ENCODE measurements at regions not wholly inside any gene's neighbourhood (a gene's known extent, or its start where the extent isn't known, plus 50 kb on each side); places are given as distances from the start of the nearest gene placed in this dataset.

DNA sequence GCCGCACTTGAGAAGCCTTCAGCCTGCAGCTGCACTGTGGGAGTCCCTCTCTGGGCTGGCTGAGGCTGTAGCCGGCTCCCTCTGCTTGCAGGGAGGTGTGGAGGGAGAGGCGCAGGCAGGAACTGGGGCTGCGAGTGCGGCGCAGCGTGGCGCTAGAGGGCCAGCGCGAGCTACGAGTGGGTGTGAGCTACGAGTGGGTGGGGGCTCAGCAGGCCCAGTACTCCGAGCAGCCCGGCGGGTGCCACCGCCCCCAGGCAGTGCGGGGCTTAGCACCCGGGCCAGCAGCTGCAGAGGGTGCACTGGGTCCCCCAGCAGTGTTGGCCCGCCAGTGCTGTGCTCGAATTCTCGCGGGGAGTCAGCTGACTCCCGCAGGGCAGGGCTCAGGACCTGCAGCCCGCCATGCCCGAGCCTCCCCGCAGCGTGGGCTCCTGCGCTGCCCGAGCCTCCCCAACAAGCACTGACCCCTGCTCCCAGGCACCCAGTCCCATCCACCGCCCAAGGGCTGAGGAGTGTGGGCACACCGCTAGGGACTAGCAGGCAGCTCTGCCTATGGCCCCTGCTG is 1620.1 kb downstream of the BRINP3 start:
- DNase-seq (ENCODE audit: low read depth in 3 of 3, low spot score in 2 of 3): no peak

GRCh38 chr1:188867614-188868013 is 1610.0 kb downstream of the BRINP3 start:
- DNase-seq (ENCODE audit: low read depth in 3 of 3, low spot score in 2 of 3): no peak

GRCh38 chr1:188871164-188871563 is 1606.5 kb downstream of the BRINP3 start:
- DNase-seq (ENCODE audit: low read depth in 3 of 3, low spot score in 2 of 3): no peak

DNA sequence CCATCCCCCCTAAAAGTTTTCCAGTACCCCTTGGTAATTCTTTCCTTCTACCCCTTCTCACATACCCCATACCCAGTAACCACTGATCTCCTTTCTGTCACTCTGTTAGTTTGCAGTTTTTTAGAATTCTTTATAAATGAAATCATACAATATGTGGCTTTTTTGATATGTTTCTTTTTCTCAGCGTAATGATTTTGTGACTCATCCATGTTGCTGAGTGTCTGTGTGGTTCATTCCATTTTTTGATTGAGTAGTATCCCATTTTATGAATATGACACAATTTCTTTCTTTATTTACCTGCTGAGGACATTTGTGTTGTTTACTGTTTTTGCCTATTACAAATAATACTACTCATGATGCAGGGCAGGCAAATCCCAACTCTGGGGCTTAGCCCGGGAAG is 1605.3 kb downstream of the BRINP3 start:
- DNase-seq (ENCODE audit: low read depth in 3 of 3, low spot score in 2 of 3): no peak

DNA sequence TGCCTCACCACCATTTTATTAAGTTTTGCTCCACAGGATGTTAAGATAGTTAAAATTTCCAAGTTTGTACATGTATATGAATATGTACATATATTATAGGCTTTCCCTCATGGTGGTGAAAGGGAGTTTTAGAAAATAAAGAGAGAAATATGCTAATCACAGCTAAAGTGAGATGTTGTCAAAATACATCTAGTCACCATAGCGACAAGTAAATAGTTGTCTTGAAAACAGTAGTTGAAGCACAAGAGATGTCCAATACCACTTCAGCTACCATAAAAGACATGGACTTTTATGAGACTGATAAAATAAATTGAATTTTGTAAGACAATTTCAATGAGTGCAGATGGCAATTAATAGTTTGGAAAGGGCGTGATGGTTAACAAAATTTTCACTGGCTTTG is 1600.0 kb downstream of the BRINP3 start:
- no peak for DNase-seq (ENCODE audit: low read depth in 3 of 3, low spot score in 2 of 3)

GRCh38 chr1:188888386-188888785 is 1589.3 kb downstream of the BRINP3 start:
- no peak for DNase-seq (ENCODE audit: low read depth in 3 of 3, low spot score in 2 of 3)

GRCh38 chr1:188889166-188889565 is 1588.5 kb downstream of the BRINP3 start:
- no peak for DNase-seq (ENCODE audit: low read depth in 3 of 3, low spot score in 2 of 3)

- no peak for DNase-seq (ENCODE audit: low read depth in 3 of 3, low spot score in 2 of 3)
These were observed 1585.7 kb downstream of the BRINP3 start for GRCh38 chr1:188891958-188892357.

GRCh38 chr1:188895611-188896010 is 1582.1 kb downstream of the BRINP3 start:
- DNase-seq (ENCODE audit: low read depth in 3 of 3, low spot score in 2 of 3): no peak

DNA sequence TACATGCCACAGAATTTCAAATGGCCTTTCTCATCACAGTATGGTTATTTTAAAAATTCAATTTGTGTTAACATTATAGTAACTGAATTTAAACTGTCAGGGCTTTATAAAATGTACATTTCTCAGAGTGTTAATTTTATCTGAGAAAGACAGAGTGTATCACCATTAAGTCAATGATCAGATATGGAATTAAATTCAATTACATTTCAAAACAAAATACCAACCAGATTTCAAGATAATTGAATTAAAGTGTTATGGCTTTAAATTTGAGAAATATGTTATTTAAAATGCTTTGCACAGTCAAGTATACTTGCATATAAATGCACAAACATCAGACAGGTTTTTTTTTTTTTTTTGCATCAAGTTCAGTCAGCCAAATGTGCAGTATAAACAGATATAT is 1574.4 kb downstream of the BRINP3 start:
- no peak for DNase-seq (ENCODE audit: low read depth in 3 of 3, low spot score in 2 of 3)

GRCh38 chr1:188904201-188904600 is 1573.5 kb downstream of the BRINP3 start:
- no peak for DNase-seq (ENCODE audit: low read depth in 3 of 3, low spot score in 2 of 3)

DNA sequence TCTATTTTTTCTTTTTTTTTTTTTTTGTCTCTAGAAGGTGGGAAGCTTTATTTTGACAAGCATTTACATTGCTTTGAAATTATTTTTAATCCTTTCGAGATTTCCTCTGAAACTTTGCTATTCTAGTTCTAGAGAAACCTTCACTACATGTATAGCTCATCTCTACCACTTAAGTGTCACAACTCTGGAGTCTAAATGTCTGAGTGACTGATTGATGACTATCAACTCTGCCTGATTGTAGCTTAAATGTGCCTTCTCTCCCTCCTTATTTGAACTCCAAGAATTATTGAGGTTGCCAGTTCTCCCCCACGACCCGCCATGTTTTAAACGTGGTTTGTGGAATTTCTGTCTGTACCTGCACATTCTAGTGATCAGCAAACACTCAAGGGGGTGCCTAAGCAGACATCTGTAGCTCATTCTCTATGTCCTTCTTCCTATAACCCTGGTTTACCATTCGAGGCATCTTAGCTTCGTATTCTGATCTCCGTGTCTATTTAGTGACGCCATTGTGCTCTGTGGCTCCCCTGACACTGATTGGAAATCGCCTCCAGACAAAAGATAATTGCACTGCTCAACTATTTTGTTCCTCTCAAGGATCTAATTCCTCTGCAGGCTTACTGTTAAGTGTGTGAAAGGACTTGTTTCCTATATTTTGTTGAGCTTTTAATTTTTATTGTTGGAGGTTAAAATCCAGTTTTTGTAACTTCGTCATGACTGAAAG is 1570.6 kb downstream of the BRINP3 start:
- DNase-seq (ENCODE audit: low read depth in 3 of 3, low spot score in 2 of 3): no peak

DNA sequence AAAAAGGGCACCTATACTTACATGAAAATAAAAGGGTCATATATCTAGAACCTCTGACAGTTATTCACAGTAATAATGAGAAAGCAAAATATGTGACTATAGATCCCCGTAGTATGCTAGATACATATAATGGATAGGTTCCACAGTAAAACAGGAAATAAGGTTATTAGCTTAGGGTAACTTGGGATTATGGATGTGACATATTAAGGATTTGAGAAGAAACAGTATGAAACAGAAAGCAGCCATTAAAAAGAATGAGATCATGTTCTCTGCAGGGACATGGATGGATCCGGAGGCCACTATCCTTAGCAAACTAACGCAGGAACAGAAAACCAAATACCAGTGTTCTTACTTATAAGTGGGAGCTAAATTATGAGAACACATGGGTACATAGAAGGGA is 1547.3 kb downstream of the BRINP3 start:
- no peak for DNase-seq (ENCODE audit: low read depth in 3 of 3, low spot score in 2 of 3)

DNA sequence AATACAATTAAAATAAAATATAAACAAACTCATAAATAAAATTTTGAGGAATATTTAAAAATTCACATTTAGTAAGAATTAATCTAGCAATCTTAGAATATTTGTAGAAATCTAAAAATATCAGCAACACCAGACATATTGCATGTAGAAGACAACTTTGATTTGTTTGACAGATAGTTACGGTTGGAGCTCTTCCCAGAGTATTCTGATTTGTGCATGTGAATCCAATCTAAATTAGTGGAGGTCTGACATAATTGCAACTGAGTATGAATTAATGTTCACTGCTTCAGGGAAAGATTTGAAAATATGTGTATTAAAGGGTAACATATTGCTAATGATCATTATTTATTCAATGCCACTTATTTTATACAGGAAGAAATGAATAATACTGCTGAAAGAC is 1546.2 kb downstream of the BRINP3 start:
- no peak for DNase-seq (ENCODE audit: low read depth in 3 of 3, low spot score in 2 of 3)

DNA sequence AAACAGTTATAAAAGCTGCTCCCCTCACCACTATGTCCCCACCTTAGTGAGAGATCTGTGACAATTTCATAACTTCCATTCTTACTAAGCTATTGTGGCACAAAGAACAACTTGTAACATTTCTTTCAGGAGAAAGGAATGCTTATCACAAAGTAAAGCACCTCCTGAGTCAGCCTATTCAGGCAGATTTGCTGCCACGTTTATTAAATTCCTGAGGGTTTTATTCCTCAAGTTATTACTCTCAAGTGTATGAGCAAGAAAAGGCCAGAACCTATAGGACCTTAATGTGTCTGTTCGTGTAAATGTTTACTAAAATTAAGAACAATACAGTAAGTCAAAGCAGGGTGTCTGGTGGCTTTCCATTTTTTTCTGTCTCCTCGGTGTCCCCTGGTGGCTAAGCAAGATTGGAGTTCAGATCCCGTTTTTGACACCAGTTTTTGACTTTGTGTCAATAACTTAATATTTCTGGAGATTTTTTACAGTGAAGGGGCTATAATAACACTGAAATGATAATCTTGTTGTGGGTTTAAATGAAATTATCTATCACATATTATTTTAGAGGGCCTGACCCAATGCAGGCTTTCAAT is 1539.6 kb downstream of the BRINP3 start:
- no peak for DNase-seq (ENCODE audit: low read depth in 3 of 3, low spot score in 2 of 3)

- no peak for DNase-seq (ENCODE audit: low read depth in 3 of 3, low spot score in 2 of 3)
These were observed 1535.7 kb downstream of the BRINP3 start for GRCh38 chr1:188941986-188942385.

GRCh38 chr1:188949701-188950100 is 1528.0 kb downstream of the BRINP3 start:
- DNase-seq (ENCODE audit: low read depth in 3 of 3, low spot score in 2 of 3): no peak

- no peak for DNase-seq (ENCODE audit: low read depth in 3 of 3, low spot score in 2 of 3)
These were observed 1519.1 kb downstream of the BRINP3 start for GRCh38 chr1:188958461-188959115.

DNA sequence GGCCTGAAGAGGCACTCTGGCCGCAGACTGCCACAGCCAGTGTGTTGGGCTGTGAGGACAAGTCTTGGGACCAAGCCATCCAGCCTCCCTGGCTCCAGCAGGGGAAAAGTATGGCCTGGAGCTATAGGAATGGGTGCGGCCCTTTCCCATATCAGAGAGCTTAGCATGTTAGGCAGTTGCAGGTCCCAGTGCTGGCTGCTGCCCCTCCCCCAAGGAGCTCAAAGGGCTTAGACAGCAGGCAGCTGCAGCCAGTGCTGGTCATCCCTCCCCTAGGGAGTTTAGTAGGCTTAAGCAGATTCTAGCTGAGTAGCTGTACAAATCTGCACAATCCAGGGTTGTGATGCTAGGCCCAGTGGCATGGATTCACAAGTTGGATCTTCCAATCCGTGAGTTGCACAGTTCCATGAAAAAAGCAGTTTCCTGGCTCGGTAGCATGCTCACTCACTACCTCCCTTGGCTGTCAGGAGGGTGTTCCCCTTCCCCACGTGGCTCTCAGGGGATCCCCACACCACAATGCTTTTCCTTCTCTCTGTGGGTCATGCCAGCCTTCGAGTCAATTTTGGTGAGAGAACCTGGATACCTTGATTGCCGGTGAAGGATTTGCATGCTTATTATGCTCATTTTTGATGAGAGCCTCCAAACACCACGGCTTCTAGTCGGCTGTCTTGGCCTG is 1490.8 kb downstream of the BRINP3 start:
- no peak for DNase-seq (ENCODE audit: low read depth in 3 of 3, low spot score in 2 of 3)

GRCh38 chr1:188988589-188988988 is 1489.1 kb downstream of the BRINP3 start:
- no peak for DNase-seq (ENCODE audit: low read depth in 3 of 3, low spot score in 2 of 3)

- DNase-seq (ENCODE audit: low read depth in 3 of 3, low spot score in 2 of 3): no peak
These were observed 1486.3 kb downstream of the BRINP3 start for GRCh38 chr1:188991221-188991930.
